ENCODE measurements at regions not wholly inside any gene's neighbourhood (a gene's known extent, or its start where the extent isn't known, plus 50 kb on each side); places are given as distances from the start of the nearest gene placed in this dataset.

- DNase-seq = no peak
These were observed 375.1 kb downstream of the METTL15 start for GRCh38 chr11:28483072-28483867.

GRCh38 chr11:28482666-28483065, 374.5 kb downstream of the METTL15 start:
- DNase-seq = no peak

- no peak for DNase-seq
These were observed 373.7 kb downstream of the METTL15 start for GRCh38 chr11:28481616-28482480.

- DNase-seq = no peak
These were observed 372.2 kb downstream of the METTL15 start for GRCh38 chr11:28480406-28480805.

DNA sequence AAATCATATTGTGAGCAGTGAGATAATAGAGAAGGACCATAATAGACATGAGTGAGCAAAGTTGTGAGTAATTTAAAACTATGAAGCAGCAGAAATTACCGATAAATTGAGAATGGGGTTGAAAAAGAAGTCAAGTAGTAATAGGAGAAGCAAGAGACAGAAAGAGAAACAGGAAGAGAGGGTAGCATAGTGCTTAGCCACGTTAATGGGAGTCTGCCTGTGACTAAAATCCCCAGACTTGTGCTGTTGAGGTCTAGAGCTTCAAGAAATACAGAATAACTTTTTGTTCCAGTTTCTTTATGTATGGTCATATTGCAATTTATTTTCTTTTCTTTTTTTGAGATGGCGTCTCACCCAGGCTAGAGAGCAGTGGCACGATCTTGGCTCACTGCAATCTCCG, 368.7 kb downstream of the METTL15 start:
- DNase-seq = no peak

- peak; percentile 53 to 78 (median 63) for DNase-seq
These were observed 367.9 kb downstream of the METTL15 start for GRCh38 chr11:28476049-28476448.

DNA sequence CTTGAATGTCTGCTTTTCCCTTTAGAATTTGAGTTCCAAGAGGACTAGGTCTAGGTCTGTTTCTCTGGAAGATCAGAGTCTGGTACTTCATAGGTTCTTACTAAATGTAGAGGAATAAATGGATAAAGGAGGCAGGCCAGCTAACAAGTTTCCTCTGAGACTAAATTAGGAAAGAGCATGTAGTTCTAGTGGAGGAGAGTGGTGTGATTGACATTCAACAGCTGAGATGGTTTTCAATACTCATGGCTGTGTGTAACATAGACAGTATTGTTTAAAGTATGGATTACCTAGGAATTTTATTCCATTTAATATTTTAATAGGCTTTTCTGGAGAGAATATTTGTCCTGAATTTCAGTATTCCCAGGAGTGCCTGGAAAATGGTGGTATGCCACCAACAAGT, 364.7 kb downstream of the METTL15 start:
- DNase-seq = peak in 1 of 3 donors; percentile 16

DNA sequence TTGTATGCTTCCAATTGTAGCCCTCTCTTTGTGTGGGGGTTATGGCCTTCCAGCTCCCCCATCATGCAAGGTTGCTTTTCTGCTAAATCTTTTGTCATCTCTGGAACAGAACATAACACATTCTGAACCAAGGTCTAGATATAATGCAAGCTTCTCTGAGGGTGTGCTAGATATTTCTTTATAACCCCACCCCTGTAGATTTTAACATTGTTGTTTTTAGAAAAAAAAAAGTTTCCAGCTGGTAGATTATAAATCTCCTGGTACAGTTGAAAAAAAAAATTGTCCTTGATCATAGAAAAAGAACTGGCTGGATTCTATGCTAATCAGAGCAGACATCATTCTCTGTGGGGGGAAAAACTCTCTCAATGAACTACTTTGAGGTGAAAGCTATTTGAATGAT, 363.3 kb downstream of the METTL15 start:
- DNase-seq = no peak

DNA sequence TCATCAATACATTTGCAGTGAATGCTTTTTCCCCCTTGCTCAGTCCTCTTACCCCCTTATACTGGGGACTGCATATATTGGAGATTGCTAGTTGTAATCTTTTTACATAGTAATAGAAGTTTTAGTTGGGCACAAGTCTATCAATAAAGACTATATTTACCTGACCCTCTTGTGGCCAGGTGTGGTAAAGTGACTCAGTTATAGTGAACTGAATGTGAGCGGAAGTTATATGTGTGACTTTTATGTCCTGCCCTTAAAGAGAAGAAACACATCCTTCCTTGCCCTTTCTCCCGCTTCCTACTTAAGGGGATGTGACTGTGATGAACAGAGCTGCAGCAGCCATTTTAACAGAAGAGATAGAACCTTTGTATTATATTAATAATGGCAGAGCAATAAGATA, 362.0 kb downstream of the METTL15 start:
- no peak for DNase-seq

DNA sequence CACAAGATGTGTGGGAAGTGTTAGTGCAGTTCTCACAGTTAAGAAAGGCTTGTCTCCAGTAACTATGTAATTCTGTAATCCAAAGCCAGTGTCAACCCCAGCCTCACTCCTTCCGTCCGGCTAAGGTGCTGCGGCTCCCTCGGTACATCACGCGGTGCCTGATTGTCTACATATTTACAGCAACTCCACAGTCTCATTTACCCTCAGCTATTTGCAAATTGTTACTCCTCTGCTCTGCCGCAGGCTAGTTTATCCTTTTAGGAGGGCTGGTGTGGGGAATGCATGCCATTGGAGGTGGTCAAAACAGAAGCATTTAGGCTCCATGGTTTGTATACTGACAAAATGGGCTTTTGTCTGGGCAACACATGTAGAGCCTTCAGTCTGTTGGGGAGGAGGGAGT, 358.3 kb downstream of the METTL15 start:
- DNase-seq = no peak

GRCh38 chr11:28464252-28464867, 356.2 kb downstream of the METTL15 start:
- DNase-seq = no peak

GRCh38 chr11:28463826-28464225, 355.6 kb downstream of the METTL15 start:
- no peak for DNase-seq

GRCh38 chr11:28461846-28462245, 353.7 kb downstream of the METTL15 start:
- no peak for DNase-seq

GRCh38 chr11:28461338-28461737, 353.1 kb downstream of the METTL15 start:
- DNase-seq = peak in 1 of 3 donors; percentile 13

DNA sequence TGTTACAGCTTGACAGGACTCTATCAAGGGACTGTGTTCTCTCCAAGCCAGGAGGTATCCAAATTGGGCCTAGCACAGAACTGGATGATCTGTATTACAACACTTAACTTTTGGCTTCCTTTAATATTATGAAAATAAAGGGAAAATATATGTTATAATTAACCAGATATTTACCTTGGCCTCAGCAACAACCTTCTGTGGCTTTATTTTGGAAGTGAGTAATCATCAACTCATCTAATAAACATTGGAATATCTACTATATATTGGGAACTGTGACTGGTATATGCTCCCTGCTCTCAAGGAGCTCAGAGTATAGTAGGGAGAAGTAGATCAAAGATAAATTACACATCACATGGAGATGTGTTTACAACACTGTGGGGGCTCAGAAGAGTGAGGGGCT, 352.2 kb downstream of the METTL15 start:
- DNase-seq = no peak

DNA sequence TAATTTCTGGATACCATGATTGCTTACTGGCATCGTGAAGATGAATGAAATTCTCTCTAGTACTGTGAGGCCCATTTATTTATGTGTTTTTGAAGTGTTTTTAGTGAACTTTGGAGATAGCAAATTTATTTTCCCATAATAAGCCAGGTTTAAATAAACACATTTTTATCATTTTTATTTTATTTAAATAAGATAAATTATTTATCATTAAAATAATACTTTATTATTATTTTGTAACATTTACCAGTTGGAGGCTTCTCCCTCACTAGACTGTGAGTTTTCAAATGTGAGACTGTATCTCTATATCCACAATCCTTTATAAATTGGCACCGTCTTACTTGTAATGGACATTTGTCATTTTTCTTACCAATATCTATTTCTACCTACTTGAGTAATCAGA, 351.7 kb downstream of the METTL15 start:
- no peak for DNase-seq

GRCh38 chr11:28457481-28458065, 349.4 kb downstream of the METTL15 start:
- DNase-seq = no peak

DNA sequence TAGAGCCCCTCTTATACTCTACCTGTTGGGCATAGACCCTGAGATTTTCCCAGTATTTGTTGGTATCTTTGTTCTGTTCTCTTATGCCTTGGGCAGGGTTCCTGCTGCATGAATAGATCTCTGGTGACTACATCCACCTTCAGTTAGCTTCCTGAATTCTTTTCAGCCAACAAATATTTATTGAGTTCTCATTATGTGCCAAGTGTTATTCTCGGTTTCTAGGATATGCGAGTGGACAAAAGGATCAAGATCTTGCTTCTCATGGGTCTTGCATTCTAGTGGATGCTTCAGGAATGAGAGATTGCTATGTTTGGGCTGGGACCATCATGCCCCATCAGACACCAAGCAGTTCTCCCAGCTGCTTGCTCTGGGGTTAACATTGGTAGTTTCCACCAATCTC, 340.0 kb downstream of the METTL15 start:
- DNase-seq = no peak

DNA sequence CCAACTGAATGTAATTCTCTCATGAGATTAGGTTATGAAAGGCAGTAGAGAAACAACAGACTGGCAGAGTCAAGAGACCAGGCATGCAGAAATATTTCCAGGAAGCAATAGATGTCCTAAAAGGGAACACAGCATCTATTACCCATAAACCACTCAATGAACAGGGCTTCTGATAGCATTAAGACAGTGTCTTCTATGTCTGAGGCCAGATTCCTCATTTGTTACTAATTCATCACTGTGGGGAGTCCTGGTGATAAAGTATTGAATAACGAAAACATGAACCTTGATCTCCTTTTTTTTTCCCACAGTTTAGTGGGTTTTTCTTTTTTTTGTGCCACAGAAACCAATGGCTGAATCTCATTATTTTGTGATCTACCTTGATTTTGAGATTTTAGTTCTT, 339.0 kb downstream of the METTL15 start:
- peak in 1 of 3 donors; percentile 11 for DNase-seq

DNA sequence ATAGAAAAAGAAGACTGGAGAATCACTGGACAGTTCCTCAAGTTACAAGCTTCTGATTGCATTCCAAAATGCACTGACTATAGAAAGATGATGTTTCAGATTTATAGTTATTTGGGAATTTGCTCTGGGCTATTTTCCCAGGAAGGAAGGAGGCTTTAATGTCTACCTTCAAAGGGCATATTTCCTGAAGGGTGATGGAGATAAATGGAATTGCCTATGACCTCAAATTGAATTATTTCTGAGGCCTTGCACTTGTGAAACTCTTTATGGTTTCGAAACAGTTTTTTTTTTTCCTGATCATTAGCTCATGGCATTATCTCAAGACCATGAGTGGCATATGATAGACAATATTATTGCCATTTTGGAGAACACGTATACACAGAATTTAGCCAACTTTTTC, 333.9 kb downstream of the METTL15 start:
- DNase-seq = no peak

DNA sequence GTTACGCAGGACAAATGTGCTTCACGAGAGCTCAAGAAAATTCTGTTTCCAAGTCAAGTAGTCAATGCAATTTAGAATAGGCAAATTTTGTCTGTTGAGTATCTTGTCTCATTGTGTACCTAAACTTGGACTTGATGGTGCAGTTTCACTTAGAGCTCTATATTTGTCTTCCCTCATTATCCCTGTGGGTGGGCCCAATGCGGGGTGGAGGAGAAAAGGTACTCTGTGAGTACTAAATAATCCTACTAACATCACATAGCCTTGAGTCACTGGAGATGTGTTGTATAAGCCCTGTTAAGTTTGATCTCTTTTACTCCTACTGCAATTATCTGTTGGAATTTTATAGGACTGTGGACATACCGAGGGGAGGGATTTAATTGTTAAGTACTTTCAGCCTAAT, 331.2 kb downstream of the METTL15 start:
- no peak for DNase-seq

DNA sequence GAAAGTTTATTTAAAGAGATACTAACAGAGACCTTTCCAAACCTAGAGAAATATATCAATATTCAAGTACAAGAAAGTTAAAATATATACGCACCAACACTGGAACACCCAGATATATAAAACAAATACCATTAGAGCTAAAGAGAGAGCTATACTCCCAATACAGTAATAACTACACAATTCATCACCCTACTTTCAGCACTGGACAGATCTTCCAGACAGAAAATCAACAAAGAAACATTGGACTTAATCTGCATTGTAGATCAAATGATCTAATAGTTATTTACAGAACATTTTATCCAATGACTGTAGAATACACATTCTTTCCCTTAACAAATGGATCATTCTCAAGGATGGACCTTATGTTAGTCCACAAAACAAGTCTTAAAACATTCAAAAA, 311.9 kb downstream of the METTL15 start:
- no peak for DNase-seq
